ENCODE measurements at regions not wholly inside any gene's neighbourhood (a gene's known extent, or its start where the extent isn't known, plus 50 kb on each side); places are given as distances from the start of the nearest gene placed in this dataset.

DNA sequence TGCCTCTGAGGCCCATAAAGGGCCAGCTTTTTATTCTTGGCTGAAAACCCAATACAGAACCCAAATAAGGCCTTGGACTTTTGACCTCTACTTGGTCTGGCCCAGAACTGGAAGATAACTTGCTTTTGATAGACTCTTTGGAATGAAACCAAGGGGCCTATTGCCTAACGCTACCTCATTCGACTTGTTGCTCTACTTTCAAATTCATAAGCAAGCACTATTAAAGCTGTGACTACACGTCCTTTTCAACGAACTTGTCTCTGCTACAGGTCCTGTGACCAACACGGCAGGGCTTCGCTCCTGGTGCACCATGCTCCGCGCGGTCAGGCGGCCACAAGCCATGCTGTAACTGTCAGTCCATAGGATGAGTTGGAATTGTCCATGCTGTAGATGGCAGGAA lies 385.4 kb downstream of the MFSD1 start:
- no peak overlapping the region for H3K4me3 ChIP-seq
- TF ChIP-seq ZNF114 (CRISPR knock-in tag; IDR thresholded peaks at IDR 0.05) (no peak), EZH2 (IDR thresholded peaks at IDR 0.05; ENCODE audit: low read depth, unreplicated experiment) (no peak), CREB1 (CRISPR knock-in tag; IDR thresholded peaks at IDR 0.05; ENCODE audit: low read depth) (no peak), NANOG (IDR thresholded peaks at IDR 0.05; ENCODE audit: borderline replicate concordance) (no peak), STAT1 (IDR thresholded peaks at IDR 0.05; ENCODE audit: unreplicated experiment) (no peak), EZH2phosphoT487 (IDR thresholded peaks at IDR 0.05; ENCODE audit: unreplicated experiment) (no peak), JUNB (IDR thresholded peaks at IDR 0.05; ENCODE audit: unreplicated experiment) (no peak), POLR2AphosphoS5 (IDR thresholded peaks at IDR 0.05; ENCODE audit: low read depth) (no peak), ZNF331 (CRISPR knock-in tag; IDR thresholded peaks at IDR 0.05; ENCODE audit: low read depth) (no peak)
- TF ChIP-seq, protein P1, sequence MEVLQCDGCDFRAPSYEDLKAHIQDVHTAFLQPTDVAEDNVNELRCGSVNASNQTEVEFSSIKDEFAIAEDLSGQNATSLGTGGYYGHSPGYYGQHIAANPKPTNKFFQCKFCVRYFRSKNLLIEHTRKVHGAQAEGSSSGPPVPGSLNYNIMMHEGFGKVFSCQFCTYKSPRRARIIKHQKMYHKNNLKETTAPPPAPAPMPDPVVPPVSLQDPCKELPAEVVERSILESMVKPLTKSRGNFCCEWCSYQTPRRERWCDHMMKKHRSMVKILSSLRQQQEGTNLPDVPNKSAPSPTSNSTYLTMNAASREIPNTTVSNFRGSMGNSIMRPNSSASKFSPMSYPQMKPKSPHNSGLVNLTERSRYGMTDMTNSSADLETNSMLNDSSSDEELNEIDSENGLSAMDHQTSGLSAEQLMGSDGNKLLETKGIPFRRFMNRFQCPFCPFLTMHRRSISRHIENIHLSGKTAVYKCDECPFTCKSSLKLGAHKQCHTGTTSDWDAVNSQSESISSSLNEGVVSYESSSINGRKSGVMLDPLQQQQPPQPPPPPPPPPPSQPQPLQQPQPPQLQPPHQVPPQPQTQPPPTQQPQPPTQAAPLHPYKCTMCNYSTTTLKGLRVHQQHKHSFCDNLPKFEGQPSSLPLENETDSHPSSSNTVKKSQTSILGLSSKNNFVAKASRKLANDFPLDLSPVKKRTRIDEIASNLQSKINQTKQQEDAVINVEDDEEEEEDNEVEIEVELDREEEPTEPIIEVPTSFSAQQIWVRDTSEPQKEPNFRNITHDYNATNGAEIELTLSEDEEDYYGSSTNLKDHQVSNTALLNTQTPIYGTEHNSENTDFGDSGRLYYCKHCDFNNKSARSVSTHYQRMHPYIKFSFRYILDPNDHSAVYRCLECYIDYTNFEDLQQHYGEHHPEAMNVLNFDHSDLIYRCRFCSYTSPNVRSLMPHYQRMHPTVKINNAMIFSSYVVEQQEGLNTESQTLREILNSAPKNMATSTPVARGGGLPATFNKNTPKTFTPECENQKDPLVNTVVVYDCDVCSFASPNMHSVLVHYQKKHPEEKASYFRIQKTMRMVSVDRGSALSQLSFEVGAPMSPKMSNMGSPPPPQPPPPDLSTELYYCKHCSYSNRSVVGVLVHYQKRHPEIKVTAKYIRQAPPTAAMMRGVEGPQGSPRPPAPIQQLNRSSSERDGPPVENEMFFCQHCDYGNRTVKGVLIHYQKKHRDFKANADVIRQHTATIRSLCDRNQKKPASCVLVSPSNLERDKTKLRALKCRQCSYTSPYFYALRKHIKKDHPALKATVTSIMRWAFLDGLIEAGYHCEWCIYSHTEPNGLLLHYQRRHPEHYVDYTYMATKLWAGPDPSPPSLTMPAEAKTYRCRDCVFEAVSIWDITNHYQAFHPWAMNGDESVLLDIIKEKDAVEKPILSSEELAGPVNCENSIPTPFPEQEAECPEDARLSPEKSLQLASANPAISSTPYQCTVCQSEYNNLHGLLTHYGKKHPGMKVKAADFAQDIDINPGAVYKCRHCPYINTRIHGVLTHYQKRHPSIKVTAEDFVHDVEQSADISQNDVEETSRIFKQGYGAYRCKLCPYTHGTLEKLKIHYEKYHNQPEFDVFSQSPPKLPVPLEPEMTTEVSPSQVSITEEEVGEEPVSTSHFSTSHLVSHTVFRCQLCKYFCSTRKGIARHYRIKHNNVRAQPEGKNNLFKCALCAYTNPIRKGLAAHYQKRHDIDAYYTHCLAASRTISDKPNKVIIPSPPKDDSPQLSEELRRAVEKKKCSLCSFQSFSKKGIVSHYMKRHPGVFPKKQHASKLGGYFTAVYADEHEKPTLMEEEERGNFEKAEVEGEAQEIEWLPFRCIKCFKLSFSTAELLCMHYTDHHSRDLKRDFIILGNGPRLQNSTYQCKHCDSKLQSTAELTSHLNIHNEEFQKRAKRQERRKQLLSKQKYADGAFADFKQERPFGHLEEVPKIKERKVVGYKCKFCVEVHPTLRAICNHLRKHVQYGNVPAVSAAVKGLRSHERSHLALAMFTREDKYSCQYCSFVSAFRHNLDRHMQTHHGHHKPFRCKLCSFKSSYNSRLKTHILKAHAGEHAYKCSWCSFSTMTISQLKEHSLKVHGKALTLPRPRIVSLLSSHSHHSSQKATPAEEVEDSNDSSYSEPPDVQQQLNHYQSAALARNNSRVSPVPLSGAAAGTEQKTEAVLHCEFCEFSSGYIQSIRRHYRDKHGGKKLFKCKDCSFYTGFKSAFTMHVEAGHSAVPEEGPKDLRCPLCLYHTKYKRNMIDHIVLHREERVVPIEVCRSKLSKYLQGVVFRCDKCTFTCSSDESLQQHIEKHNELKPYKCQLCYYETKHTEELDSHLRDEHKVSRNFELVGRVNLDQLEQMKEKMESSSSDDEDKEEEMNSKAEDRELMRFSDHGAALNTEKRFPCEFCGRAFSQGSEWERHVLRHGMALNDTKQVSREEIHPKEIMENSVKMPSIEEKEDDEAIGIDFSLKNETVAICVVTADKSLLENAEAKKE (CRISPR knock-in tag; IDR thresholded peaks at IDR 0.05), result no peak
- TF ChIP-seq, protein P2, sequence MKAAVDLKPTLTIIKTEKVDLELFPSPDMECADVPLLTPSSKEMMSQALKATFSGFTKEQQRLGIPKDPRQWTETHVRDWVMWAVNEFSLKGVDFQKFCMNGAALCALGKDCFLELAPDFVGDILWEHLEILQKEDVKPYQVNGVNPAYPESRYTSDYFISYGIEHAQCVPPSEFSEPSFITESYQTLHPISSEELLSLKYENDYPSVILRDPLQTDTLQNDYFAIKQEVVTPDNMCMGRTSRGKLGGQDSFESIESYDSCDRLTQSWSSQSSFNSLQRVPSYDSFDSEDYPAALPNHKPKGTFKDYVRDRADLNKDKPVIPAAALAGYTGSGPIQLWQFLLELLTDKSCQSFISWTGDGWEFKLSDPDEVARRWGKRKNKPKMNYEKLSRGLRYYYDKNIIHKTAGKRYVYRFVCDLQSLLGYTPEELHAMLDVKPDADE (IDR thresholded peaks at IDR 0.05), result no peak
- TF ChIP-seq, protein P3, sequence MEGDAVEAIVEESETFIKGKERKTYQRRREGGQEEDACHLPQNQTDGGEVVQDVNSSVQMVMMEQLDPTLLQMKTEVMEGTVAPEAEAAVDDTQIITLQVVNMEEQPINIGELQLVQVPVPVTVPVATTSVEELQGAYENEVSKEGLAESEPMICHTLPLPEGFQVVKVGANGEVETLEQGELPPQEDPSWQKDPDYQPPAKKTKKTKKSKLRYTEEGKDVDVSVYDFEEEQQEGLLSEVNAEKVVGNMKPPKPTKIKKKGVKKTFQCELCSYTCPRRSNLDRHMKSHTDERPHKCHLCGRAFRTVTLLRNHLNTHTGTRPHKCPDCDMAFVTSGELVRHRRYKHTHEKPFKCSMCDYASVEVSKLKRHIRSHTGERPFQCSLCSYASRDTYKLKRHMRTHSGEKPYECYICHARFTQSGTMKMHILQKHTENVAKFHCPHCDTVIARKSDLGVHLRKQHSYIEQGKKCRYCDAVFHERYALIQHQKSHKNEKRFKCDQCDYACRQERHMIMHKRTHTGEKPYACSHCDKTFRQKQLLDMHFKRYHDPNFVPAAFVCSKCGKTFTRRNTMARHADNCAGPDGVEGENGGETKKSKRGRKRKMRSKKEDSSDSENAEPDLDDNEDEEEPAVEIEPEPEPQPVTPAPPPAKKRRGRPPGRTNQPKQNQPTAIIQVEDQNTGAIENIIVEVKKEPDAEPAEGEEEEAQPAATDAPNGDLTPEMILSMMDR (conservative IDR thresholded peaks at IDR 0.05; ENCODE audit: low read depth in 2 of 2), result no peak
- TF ChIP-seq, protein P4, sequence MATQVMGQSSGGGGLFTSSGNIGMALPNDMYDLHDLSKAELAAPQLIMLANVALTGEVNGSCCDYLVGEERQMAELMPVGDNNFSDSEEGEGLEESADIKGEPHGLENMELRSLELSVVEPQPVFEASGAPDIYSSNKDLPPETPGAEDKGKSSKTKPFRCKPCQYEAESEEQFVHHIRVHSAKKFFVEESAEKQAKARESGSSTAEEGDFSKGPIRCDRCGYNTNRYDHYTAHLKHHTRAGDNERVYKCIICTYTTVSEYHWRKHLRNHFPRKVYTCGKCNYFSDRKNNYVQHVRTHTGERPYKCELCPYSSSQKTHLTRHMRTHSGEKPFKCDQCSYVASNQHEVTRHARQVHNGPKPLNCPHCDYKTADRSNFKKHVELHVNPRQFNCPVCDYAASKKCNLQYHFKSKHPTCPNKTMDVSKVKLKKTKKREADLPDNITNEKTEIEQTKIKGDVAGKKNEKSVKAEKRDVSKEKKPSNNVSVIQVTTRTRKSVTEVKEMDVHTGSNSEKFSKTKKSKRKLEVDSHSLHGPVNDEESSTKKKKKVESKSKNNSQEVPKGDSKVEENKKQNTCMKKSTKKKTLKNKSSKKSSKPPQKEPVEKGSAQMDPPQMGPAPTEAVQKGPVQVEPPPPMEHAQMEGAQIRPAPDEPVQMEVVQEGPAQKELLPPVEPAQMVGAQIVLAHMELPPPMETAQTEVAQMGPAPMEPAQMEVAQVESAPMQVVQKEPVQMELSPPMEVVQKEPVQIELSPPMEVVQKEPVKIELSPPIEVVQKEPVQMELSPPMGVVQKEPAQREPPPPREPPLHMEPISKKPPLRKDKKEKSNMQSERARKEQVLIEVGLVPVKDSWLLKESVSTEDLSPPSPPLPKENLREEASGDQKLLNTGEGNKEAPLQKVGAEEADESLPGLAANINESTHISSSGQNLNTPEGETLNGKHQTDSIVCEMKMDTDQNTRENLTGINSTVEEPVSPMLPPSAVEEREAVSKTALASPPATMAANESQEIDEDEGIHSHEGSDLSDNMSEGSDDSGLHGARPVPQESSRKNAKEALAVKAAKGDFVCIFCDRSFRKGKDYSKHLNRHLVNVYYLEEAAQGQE (IDR thresholded peaks at IDR 0.05; ENCODE audit: unreplicated experiment), result no peak
- no peak overlapping the region for H3K27ac ChIP-seq (ENCODE audit: low read depth)
- no peaks in the 10 kb centered on the region for H4K20me1 ChIP-seq (replicated peaks; ENCODE audit: insufficient read depth)
- no peaks in the 10 kb centered on the region for H3K36me3 ChIP-seq (ENCODE audit: insufficient read depth)
- H3K9me2 ChIP-seq (ENCODE audit: insufficient read depth), result peaks cover 4% of the 10 kb centered on the region; the same call in 1 of the 2 replicates
- no peaks in the 10 kb centered on the region for H3F3A ChIP-seq (replicated peaks; ENCODE audit: low read depth)
- no peak for DNase-seq (ENCODE audit: low spot score)
- Mint-ChIP-seq H3K4me3 (no peak overlapping the region), H3K36me3 (ENCODE audit: low read depth) (no peaks in the 10 kb centered on the region), H3K9me3 (no peaks in the 10 kb centered on the region), H3K27me3 (ENCODE audit: insufficient read depth, low read depth, poor library complexity) (no peaks in the 10 kb centered on the region), H3K4me1 (no peaks in the 10 kb centered on the region), H3K27ac (no peak overlapping the region)
- no peak for ATAC-seq
- no peak overlapping the region for H3K4me2 ChIP-seq
- no peak overlapping the region for H2AFZ ChIP-seq
- H3K27me3 ChIP-seq (ENCODE audit: insufficient read depth), result no peaks in the 10 kb centered on the region
- H3K79me2 ChIP-seq (replicated peaks; ENCODE audit: insufficient read depth), result no peaks in the 10 kb centered on the region
- no peaks in the 10 kb centered on the region for H3K4me1 ChIP-seq (ENCODE audit: insufficient read depth)
